ENCODE measurements at regions not wholly inside any gene's neighbourhood (a gene's known extent, or its start where the extent isn't known, plus 50 kb on each side); places are given as distances from the start of the nearest gene placed in this dataset.

DNA sequence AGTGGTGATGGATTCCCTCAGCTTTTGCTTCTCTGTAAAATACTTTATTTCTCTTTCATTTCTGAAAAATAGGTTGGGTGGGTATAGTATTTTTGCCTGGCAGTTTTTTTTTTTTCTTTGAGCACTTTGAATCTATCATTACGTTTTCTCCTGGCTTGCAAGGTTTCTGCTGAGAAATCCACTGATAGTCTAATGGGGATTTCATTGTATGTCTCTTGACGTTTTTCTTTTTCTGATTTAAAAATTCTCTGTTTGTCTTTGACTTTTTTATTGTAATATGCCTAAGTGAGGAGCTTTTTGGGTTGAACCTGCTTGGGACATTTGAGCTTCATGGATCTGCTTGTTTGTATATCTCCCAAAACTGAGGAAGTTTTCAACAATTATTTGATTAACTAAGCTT is 606.0 kb downstream of the KCNH5 start:
- Mint-ChIP-seq H3K4me1 (no peaks in the 10 kb centered on the region), H3K9me3 (ENCODE audit: insufficient read depth) (peaks cover 19% of the 10 kb centered on the region), H3K27me3 (no peaks in the 10 kb centered on the region), H3K4me3 (no peak overlapping the region), H3K27ac (no peak overlapping the region)
- H2AFZ ChIP-seq (ENCODE audit: insufficient read depth, low read depth, low read length, poor library complexity, severe bottlenecking): no peak overlapping the region
- H3K79me2 ChIP-seq (ENCODE audit: control insufficient read depth, insufficient read depth, low read length): no peaks in the 10 kb centered on the region
- CTCF ChIA-PET: no interaction called here
- TF ChIP-seq, protein P1, sequence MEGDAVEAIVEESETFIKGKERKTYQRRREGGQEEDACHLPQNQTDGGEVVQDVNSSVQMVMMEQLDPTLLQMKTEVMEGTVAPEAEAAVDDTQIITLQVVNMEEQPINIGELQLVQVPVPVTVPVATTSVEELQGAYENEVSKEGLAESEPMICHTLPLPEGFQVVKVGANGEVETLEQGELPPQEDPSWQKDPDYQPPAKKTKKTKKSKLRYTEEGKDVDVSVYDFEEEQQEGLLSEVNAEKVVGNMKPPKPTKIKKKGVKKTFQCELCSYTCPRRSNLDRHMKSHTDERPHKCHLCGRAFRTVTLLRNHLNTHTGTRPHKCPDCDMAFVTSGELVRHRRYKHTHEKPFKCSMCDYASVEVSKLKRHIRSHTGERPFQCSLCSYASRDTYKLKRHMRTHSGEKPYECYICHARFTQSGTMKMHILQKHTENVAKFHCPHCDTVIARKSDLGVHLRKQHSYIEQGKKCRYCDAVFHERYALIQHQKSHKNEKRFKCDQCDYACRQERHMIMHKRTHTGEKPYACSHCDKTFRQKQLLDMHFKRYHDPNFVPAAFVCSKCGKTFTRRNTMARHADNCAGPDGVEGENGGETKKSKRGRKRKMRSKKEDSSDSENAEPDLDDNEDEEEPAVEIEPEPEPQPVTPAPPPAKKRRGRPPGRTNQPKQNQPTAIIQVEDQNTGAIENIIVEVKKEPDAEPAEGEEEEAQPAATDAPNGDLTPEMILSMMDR (IDR thresholded peaks at IDR 0.05): no peak
- DNase-seq: no peak
- no peak overlapping the region for H3K4me2 ChIP-seq (replicated peaks; ENCODE audit: low read depth, low read length, poor library complexity, severe bottlenecking)
- no CpG with 5 or more reads among the region's 2 CpGs for WGBS (ENCODE audit: insufficient coverage)
- no peak overlapping the region for H3K9ac ChIP-seq (ENCODE audit: low read length)
- POLR2A ChIA-PET: no interaction called here
- H3K9me3 ChIP-seq (ENCODE audit: control extremely low read depth in 1 of 3, control insufficient read depth in 2 of 3, insufficient read depth in 1 of 3, low read length in 2 of 3): peaks cover 1 to 19% (median 13%) of the 10 kb centered on the region in 3 donors
- intact Hi-C loops (cut with micrococcal nuclease): no loop called here
- H4K20me1 ChIP-seq (ENCODE audit: control insufficient read depth, insufficient read depth, low read length, poor library complexity, severe bottlenecking): no peaks in the 10 kb centered on the region
- no peaks in the 10 kb centered on the region for H3K36me3 ChIP-seq (replicated peaks in 1 of 2; ENCODE audit: control extremely low read depth in 1 of 2, control insufficient read depth in 1 of 2, extremely low read depth in 1 of 2, insufficient read depth in 2 of 2, low read length in 1 of 2)
- H3K4me3 ChIP-seq (ENCODE audit: control extremely low read depth in 1 of 5, extremely low read depth in 1 of 5, insufficient read depth in 1 of 5, low read depth in 2 of 5, low read length in 4 of 5): no peak overlapping the region
- H3K27ac ChIP-seq (ENCODE audit: low read length in 2 of 2): no peak overlapping the region
- ATAC-seq (ENCODE audit: low read depth): no peak
- H3K27me3 ChIP-seq (replicated peaks in 1 of 4; ENCODE audit: control extremely low read depth in 1 of 4, control insufficient read depth in 3 of 4, insufficient read depth in 4 of 4, low read length in 3 of 4): no peaks in the 10 kb centered on the region
- H3K4me1 ChIP-seq (ENCODE audit: control insufficient read depth in 2 of 2, insufficient read depth in 2 of 2, low read length in 2 of 2): no peaks in the 10 kb centered on the region

DNA sequence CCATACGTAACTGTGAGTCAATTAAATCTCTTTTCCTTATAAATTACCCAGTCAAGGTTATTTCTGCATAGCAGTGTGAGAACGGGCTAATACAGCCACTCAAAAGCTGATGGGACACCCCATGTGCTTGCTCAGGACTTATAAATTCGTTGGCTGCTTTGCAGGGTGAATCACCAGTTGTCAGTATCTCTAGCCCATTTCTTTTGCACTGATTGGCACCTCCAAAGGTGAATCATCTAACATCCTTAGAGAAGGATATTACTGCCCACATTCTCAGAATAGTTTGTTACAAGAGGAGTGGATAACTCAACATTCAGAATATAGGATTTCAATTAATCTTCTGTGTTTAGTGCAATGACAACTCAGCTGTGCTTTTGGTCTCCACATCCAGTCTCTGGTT is 601.5 kb downstream of the KCNH5 start:
- Histone ChIP-seq H3K27ac (ENCODE audit: low read length in 2 of 2) (no peak overlapping the region), H4K20me1 (ENCODE audit: control insufficient read depth, insufficient read depth, low read length, poor library complexity, severe bottlenecking) (no peaks in the 10 kb centered on the region), H3K27me3 (replicated peaks in 1 of 4; ENCODE audit: control extremely low read depth in 1 of 4, control insufficient read depth in 3 of 4, insufficient read depth in 4 of 4, low read length in 3 of 4) (no peaks in the 10 kb centered on the region), H3K4me2 (replicated peaks; ENCODE audit: low read depth, low read length, poor library complexity, severe bottlenecking) (no peak overlapping the region), H3K4me3 (ENCODE audit: control extremely low read depth in 1 of 5, extremely low read depth in 1 of 5, insufficient read depth in 1 of 5, low read depth in 2 of 5, low read length in 4 of 5) (no peak overlapping the region), H3K36me3 (replicated peaks in 1 of 2; ENCODE audit: control extremely low read depth in 1 of 2, control insufficient read depth in 1 of 2, extremely low read depth in 1 of 2, insufficient read depth in 2 of 2, low read length in 1 of 2) (no peaks in the 10 kb centered on the region), H2AFZ (ENCODE audit: insufficient read depth, low read depth, low read length, poor library complexity, severe bottlenecking) (no peak overlapping the region), H3K4me1 (ENCODE audit: control insufficient read depth in 2 of 2, insufficient read depth in 2 of 2, low read length in 2 of 2) (no peaks in the 10 kb centered on the region), H3K79me2 (ENCODE audit: control insufficient read depth, insufficient read depth, low read length) (no peaks in the 10 kb centered on the region), H3K9me3 (ENCODE audit: control extremely low read depth in 1 of 3, control insufficient read depth in 2 of 3, insufficient read depth in 1 of 3, low read length in 2 of 3) (peaks cover 1 to 18% (median 10%) of the 10 kb centered on the region in 3 donors), H3K9ac (ENCODE audit: low read length) (no peak overlapping the region)
- intact Hi-C loops (cut with micrococcal nuclease): no loop called here
- 63% methylated on average over 3 of the region's 3 CpGs for WGBS (ENCODE audit: insufficient coverage)
- Mint-ChIP-seq H3K27ac (no peak overlapping the region), H3K4me1 (no peaks in the 10 kb centered on the region), H3K4me3 (no peak overlapping the region), H3K27me3 (no peaks in the 10 kb centered on the region), H3K9me3 (ENCODE audit: insufficient read depth) (peaks cover 14% of the 10 kb centered on the region)
- no peak for DNase-seq
- CTCF ChIA-PET: no interaction called here
- TF ChIP-seq, protein P1 (IDR thresholded peaks at IDR 0.05): no peak
- TF ChIP-seq EZH2 (IDR thresholded peaks at IDR 0.05; ENCODE audit: borderline replicate concordance, insufficient read depth, low read depth, low read length, poor library complexity, severe bottlenecking): no peak
- ATAC-seq (ENCODE audit: low read depth): no peak
- POLR2A ChIA-PET: no interaction called here
